GM10266 (cell line): ENCODE measurements at regions not wholly inside any gene's neighbourhood (a gene's known extent, or its start where the extent isn't known, plus 50 kb on each side); places are given as distances from the start of the nearest gene placed in this dataset.
"Not testable (repeated sequence)": the region's sequence is repeated elsewhere in the genome, so short reads cannot be mapped to it uniquely, and the experiment has no call there.

Experiments
- DNase-seq: peaks from one replicate; pipeline ENCODE4 v3.0.0; 2012; ENCODE audit errors: extremely low spot score
- TF ChIP-seq, protein P1 (sequence below): IDR thresholded peaks from 2 replicates; pipeline ENCODE4 v1.5.1; 2012; ENCODE audit warnings: mild to moderate bottlenecking, low read depth; ENCODE audit not compliant: control insufficient read depth, insufficient read depth; ENCODE audit errors: missing control alignments

GRCh38 chr7:152911922-152912321 lies 152.4 kb downstream of the ACTR3B start:
- no peak for DNase-seq
- TF ChIP-seq, protein P1, sequence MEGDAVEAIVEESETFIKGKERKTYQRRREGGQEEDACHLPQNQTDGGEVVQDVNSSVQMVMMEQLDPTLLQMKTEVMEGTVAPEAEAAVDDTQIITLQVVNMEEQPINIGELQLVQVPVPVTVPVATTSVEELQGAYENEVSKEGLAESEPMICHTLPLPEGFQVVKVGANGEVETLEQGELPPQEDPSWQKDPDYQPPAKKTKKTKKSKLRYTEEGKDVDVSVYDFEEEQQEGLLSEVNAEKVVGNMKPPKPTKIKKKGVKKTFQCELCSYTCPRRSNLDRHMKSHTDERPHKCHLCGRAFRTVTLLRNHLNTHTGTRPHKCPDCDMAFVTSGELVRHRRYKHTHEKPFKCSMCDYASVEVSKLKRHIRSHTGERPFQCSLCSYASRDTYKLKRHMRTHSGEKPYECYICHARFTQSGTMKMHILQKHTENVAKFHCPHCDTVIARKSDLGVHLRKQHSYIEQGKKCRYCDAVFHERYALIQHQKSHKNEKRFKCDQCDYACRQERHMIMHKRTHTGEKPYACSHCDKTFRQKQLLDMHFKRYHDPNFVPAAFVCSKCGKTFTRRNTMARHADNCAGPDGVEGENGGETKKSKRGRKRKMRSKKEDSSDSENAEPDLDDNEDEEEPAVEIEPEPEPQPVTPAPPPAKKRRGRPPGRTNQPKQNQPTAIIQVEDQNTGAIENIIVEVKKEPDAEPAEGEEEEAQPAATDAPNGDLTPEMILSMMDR: no peak

DNA sequence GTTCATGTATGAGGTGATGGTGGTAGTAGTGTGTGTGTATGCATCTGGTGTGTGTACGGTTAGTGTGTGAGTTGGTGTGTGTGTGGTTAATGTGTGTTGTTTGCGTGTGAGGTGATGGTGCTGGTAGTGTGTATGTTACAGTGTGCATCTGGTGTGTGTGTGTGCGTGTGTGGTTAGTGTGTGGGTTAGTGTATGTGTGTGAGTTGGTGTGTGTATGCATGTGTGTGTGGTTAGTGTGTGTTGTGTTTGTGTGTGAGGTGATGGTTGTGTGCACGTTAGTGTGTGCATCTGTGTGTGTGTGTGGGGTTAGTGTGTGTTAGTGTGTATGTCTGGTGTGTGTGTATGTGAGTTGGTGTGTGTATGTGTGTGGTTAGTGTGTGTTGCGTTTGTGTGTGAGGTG lies 153.0 kb downstream of the ACTR3B start:
- TF ChIP-seq, protein P1: no peak
- no peak for DNase-seq

DNA sequence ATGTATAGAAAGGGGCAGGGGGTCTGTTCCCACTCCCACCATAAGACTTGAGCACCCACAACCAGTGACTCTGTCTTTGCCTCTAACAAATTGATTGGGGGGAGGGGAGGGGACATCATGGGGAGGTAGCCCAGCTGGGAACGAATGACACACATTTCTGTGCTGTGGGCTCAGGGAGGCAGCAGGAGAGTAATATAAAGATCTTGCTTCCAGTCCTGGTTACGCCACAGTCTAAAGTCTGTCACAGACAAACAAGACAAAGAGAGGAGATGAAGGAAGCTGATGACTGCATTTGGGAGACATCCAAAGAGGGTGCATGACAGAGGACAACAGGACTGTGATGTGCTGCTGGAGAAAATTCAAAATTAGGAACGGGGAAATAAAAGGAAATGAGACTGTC lies 153.9 kb downstream of the ACTR3B start:
- no peak for DNase-seq
- TF ChIP-seq, protein P1: no peak

- no peak for DNase-seq
- TF ChIP-seq, protein P1: no peak
These were observed 154.7 kb downstream of the ACTR3B start for GRCh38 chr7:152914014-152914844.

GRCh38 chr7:152914845-152915102 lies 155.2 kb downstream of the ACTR3B start:
- not testable (repeated sequence) for DNase-seq

DNA sequence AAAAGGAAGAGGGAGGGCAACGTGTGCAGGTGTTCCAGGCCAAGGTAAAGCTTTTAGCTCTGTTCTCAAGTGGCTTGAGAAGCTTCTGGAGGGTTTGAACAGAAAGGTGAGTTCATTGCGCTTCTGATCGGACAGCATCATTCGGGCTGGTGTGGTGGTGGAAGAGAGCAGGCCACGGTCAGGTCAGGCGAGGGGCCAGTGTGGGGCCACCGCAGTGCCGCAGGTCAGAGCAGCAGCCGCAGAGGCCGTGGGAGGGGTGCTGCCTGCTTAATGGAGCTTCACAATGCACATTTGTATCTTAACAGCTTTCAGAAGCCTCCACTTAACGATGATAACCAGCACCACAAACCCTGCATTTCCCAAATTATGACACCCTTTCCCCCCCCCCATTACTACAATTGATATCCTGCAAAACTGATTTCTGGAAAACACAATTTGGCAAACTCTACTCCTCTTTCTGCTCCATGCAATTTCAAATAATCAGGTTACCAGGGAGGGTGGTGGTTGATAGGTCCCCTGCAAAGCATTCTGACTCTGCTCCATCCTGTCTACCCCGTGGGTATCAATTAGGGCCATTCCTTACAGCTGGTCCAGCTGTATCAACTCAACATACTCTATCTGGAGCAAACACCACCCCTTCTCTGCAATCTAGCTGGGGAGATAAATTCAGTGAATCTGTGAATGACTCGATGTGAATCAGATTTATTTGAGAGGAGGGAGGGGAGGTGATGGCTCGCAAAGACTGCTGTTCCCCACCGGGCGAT lies 162.9 kb downstream of the ACTR3B start:
- no peak for DNase-seq
- TF ChIP-seq, protein P1: no peak

DNA sequence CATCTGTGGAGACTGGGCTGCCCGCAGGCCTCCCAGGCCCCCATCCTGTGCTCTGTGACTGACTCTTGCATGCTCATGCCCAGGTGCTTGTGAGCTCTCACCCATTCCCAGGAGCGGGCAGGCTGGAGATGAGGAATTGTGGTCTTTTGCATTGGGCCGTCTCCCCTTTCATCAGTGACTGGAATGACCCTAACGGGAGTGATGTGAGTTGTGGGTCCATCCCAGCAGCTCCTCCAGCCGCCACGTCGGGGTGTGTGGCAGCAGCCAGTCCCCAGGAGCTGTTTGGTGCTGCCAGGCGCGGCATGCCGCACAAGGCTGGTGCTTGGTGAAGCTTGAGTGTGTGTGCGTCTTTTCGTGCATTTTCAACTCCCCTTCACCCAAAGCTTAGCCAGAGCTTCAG lies 164.2 kb downstream of the ACTR3B start:
- TF ChIP-seq, protein P1: no peak
- no peak for DNase-seq
